ENCODE measurements at regions not wholly inside any gene's neighbourhood (a gene's known extent, or its start where the extent isn't known, plus 50 kb on each side); places are given as distances from the start of the nearest gene placed in this dataset.

GRCh38 chr5:121688781-121689180 is 162.9 kb upstream of the FTMT start:
- DNase-seq (no peak), ATAC-seq (no peak)
- TF ChIP-seq, protein P1, sequence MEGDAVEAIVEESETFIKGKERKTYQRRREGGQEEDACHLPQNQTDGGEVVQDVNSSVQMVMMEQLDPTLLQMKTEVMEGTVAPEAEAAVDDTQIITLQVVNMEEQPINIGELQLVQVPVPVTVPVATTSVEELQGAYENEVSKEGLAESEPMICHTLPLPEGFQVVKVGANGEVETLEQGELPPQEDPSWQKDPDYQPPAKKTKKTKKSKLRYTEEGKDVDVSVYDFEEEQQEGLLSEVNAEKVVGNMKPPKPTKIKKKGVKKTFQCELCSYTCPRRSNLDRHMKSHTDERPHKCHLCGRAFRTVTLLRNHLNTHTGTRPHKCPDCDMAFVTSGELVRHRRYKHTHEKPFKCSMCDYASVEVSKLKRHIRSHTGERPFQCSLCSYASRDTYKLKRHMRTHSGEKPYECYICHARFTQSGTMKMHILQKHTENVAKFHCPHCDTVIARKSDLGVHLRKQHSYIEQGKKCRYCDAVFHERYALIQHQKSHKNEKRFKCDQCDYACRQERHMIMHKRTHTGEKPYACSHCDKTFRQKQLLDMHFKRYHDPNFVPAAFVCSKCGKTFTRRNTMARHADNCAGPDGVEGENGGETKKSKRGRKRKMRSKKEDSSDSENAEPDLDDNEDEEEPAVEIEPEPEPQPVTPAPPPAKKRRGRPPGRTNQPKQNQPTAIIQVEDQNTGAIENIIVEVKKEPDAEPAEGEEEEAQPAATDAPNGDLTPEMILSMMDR (IDR thresholded peaks at IDR 0.05), result no peak
- Histone ChIP-seq H3K27me3 (ENCODE audit: insufficient read depth in 3 of 3, low read length in 2 of 3) (no peaks in the 10 kb centered on the region), H3K27ac (no peak overlapping the region), H3K36me3 (ENCODE audit: insufficient read depth in 1 of 2, low read depth in 1 of 2) (no peaks in the 10 kb centered on the region), H3K9me3 (no peaks in the 10 kb centered on the region), H3K4me3 (no peak overlapping the region), H3K4me1 (no peaks in the 10 kb centered on the region)
- 83 to 86% (median 84%) methylated on average over 2 of the region's 2 CpGs for WGBS, 3 donors
- intact Hi-C loops (cut with DNase I), result no loop called here

- Histone ChIP-seq H3K27ac (no peak overlapping the region), H3K36me3 (ENCODE audit: insufficient read depth in 1 of 2, low read depth in 1 of 2) (no peaks in the 10 kb centered on the region), H3K9me3 (no peaks in the 10 kb centered on the region), H3K27me3 (ENCODE audit: insufficient read depth in 3 of 3, low read length in 2 of 3) (no peaks in the 10 kb centered on the region), H3K4me3 (no peak overlapping the region), H3K4me1 (no peaks in the 10 kb centered on the region)
- intact Hi-C loops (cut with DNase I), result no loop called here
- DNase-seq (no peak), ATAC-seq (no peak)
- TF ChIP-seq, protein P1 (IDR thresholded peaks at IDR 0.05), result no peak
Observed at GRCh38 chr5:121691478-121691877, 160.2 kb upstream of the FTMT start.

DNA sequence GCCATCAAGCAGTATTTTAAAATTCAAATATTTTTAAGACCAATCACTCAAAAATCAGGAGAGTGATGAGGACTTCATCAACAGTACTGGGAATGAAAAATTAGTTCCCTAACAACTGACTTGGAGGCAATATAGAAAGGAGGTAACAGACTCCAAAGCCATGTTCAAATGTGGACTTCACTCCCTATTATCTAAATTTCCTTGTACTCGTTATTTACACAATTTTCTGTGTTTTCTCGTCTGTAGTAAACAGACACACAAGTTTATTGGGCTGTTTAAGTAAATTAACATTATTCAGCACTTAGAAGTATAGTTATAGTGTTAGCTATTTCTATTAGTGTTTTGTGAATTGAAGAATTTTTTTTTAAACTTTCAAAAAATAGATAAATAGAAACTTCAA is 159.5 kb upstream of the FTMT start:
- DNase-seq (no peak), ATAC-seq (no peak)
- 81 to 86% (median 83%) methylated on average over 2 of the region's 2 CpGs for WGBS, 3 donors
- intact Hi-C loops (cut with DNase I), result no loop called here
- no peak overlapping the region for H3K4me3 ChIP-seq
- H3K36me3 ChIP-seq (ENCODE audit: insufficient read depth in 1 of 2, low read depth in 1 of 2), result no peaks in the 10 kb centered on the region
- H3K9me3 ChIP-seq, result no peaks in the 10 kb centered on the region
- no peaks in the 10 kb centered on the region for H3K4me1 ChIP-seq
- no peaks in the 10 kb centered on the region for H3K27me3 ChIP-seq (ENCODE audit: insufficient read depth in 3 of 3, low read length in 2 of 3)
- TF ChIP-seq, protein P1 (IDR thresholded peaks at IDR 0.05), result no peak
- no peak overlapping the region for H3K27ac ChIP-seq

GRCh38 chr5:121693864-121694263 is 157.8 kb upstream of the FTMT start:
- Histone ChIP-seq H3K4me1 (no peaks in the 10 kb centered on the region), H3K27ac (no peak overlapping the region), H3K36me3 (ENCODE audit: insufficient read depth in 1 of 2, low read depth in 1 of 2) (no peaks in the 10 kb centered on the region), H3K27me3 (ENCODE audit: insufficient read depth in 3 of 3, low read length in 2 of 3) (no peaks in the 10 kb centered on the region), H3K4me3 (no peak overlapping the region), H3K9me3 (no peaks in the 10 kb centered on the region)
- no peak for ATAC-seq
- TF ChIP-seq, protein P1 (IDR thresholded peaks at IDR 0.05), result no peak
- no peak for DNase-seq
- WGBS, 3 donors, result 40 to 49% (median 44%) methylated on average over 1 of the region's 1 CpG
- intact Hi-C loops (cut with DNase I), result no loop called here

DNA sequence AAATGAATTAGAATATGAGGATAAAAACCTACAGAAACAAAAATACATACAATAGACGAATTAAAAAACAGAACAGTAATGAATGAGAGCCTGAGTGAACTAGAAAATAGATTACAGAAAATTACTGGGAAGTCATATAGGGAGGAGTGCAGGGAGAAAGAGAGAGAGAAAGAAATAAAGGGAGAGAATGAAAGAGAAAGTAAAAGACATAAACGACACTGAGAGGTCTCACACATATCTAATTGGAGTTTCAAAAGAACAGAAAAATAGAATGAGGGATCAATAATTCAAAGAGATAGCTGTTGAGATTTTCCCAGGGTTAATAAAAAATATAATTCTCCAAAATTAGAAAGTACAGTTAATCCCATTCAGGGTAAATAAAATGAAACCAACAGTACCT is 156.4 kb upstream of the FTMT start:
- WGBS, 3 donors, result 62 to 73% (median 71%) methylated on average over 2 of the region's 2 CpGs
- Histone ChIP-seq H3K9me3 (no peaks in the 10 kb centered on the region), H3K4me3 (no peak overlapping the region), H3K27me3 (ENCODE audit: insufficient read depth in 3 of 3, low read length in 2 of 3) (no peaks in the 10 kb centered on the region), H3K4me1 (no peaks in the 10 kb centered on the region), H3K36me3 (ENCODE audit: insufficient read depth in 1 of 2, low read depth in 1 of 2) (no peaks in the 10 kb centered on the region), H3K27ac (no peak overlapping the region)
- DNase-seq, result no peak
- TF ChIP-seq, protein P1 (IDR thresholded peaks at IDR 0.05), result no peak
- intact Hi-C loops (cut with DNase I), result no loop called here
- ATAC-seq, result no peak

Measured in psoas muscle (tissue), 7 donors.